ENCODE measurements at regions not wholly inside any gene's neighbourhood (a gene's known extent, or its start where the extent isn't known, plus 50 kb on each side); places are given as distances from the start of the nearest gene placed in this dataset.

DNA sequence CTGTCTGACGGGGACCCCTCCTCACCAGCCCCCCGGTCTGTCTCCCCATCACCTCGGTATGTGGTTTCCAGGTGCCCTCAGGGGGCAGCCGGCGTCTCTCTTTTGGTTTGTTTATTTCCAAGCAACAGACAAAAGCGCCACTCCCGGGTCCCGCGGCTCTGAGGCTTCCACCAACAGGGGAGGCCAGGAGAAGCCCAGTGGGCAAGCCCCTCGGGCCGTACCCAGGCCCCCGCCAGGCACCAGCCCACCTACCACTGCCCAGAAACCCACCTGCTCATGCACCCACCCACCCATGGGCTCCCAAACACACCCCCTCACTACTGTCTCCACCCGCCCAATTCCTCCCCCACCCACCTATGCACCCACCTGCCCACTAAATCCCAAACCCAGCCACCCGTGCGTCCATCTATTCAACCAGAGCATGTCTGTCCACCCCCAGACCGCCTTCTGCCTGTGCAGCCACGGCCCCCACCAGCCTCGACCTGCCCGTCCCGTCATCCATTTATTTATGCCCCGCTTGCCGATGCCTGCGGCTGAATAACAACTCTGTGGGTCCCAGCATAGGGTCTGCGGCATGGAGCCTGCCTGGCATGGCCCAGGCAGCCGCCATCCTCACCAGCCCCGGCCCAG is 129.8 kb downstream of the FAM53A start:
- TF ChIP-seq CTCF (IDR thresholded peaks at IDR 0.05) (no peak), POLR2A (IDR thresholded peaks at IDR 0.05) (no peak)
